ENCODE measurements at regions not wholly inside any gene's neighbourhood (a gene's known extent, or its start where the extent isn't known, plus 50 kb on each side); places are given as distances from the start of the nearest gene placed in this dataset.

DNA sequence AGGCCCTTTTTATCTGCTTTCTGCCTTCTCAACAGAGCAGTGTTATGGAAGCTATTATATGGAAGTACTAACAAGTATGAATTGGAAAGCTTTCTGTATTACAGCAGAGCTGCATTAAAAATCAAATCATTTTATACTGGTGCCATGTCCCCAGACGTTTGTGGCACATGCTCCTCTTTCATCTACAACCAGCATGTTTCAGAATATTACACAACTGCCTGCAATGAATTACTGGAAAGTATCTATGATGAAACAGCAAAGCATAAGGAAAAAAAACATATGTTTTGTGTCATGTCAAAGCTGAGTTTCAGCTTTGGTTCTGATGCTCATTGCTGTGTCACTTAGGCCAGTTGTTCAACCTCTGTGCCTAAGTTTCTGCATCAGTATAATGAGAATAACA lies 576.8 kb downstream of the GBA3 start:
- intact Hi-C loops (cut with DNase I): no loop called here
- H3K36me3 ChIP-seq (replicated peaks in 1 of 2): no peaks in the 10 kb centered on the region
- WGBS, 4 donors: 22 to 35% (median 28%) methylated on average over 1 of the region's 1 CpG
- no peak overlapping the region for H3K4me3 ChIP-seq
- no peaks in the 10 kb centered on the region for H3K4me1 ChIP-seq (replicated peaks in 1 of 2)
- H3K27ac ChIP-seq: no peak overlapping the region
- DNase-seq: no peak
- H3K27me3 ChIP-seq: no peaks in the 10 kb centered on the region
- no peaks in the 10 kb centered on the region for H3K9me3 ChIP-seq (replicated peaks in 1 of 3)
- TF ChIP-seq, protein P1, sequence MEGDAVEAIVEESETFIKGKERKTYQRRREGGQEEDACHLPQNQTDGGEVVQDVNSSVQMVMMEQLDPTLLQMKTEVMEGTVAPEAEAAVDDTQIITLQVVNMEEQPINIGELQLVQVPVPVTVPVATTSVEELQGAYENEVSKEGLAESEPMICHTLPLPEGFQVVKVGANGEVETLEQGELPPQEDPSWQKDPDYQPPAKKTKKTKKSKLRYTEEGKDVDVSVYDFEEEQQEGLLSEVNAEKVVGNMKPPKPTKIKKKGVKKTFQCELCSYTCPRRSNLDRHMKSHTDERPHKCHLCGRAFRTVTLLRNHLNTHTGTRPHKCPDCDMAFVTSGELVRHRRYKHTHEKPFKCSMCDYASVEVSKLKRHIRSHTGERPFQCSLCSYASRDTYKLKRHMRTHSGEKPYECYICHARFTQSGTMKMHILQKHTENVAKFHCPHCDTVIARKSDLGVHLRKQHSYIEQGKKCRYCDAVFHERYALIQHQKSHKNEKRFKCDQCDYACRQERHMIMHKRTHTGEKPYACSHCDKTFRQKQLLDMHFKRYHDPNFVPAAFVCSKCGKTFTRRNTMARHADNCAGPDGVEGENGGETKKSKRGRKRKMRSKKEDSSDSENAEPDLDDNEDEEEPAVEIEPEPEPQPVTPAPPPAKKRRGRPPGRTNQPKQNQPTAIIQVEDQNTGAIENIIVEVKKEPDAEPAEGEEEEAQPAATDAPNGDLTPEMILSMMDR (IDR thresholded peaks at IDR 0.05): no peak
- TF ChIP-seq POLR2A (IDR thresholded peaks at IDR 0.05): no peak

DNA sequence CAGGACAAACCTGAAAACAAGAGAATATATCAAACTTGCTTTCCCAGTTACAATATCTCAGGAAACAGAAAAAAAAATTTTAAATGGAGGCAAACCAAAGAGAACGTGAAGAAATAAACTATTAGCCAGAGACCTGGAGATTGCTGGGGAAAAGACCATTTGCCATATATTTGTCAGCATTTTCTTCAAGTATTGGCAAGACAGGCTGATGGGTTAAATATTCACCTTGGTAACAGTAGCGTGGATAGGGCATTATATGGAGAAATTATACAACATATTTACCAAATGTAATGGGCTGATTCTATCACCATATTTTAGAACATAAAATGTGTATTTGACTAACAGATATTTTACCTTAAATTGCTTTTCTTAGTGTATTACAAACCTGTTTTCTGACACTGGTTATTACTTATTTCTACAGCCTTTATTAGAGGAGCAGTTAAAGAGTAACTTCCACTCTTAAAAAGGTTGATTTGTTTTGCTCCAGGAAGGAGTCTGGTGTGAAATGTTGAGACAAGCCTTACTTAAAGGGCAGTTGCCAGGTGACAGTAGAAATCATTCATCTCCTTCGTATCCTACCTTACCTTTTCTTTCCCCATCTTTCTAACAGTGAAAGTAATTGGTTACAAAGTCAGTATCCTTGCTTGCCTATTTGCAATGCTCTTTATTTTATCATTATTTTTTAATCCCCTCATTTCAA lies 575.5 kb downstream of the GBA3 start:
- Histone ChIP-seq H3K36me3 (replicated peaks in 1 of 2) (no peaks in the 10 kb centered on the region), H3K4me1 (replicated peaks in 1 of 2) (no peaks in the 10 kb centered on the region), H3K27me3 (no peaks in the 10 kb centered on the region), H3K27ac (no peak overlapping the region), H3K9me3 (replicated peaks in 1 of 3) (no peaks in the 10 kb centered on the region), H3K4me3 (no peak overlapping the region)
- DNase-seq: no peak
- 66 to 81% (median 75%) methylated on average over 3 of the region's 3 CpGs for WGBS, 4 donors
- intact Hi-C loops (cut with DNase I): no loop called here
- TF ChIP-seq, protein P1 (IDR thresholded peaks at IDR 0.05): no peak
- no peak for TF ChIP-seq POLR2A (IDR thresholded peaks at IDR 0.05)

DNA sequence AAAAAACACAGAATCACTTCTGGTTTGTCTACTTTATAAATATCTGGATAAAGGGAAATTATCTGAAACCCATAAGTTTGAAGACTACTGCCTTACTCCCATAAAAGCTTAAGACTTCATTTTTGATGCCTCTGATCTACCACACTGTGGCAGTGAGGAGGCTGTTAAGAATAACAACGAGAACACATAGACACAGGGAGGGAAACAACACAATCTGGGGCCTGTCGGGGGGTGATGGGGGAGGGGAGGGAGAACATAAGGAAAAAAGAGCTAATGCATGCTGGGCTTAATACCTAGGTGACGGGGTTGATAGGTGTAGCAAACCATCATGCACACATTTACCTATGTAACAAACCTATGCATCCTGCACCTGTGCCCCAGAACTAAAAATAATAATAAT lies 573.7 kb downstream of the GBA3 start:
- Histone ChIP-seq H3K36me3 (replicated peaks in 1 of 2) (no peaks in the 10 kb centered on the region), H3K27me3 (no peaks in the 10 kb centered on the region), H3K9me3 (replicated peaks in 1 of 3) (no peaks in the 10 kb centered on the region), H3K4me3 (no peak overlapping the region), H3K4me1 (replicated peaks in 1 of 2) (no peaks in the 10 kb centered on the region), H3K27ac (no peak overlapping the region)
- WGBS, 4 donors: 60 to 65% (median 63%) methylated on average over 3 of the region's 3 CpGs
- intact Hi-C loops (cut with DNase I): no loop called here
- no peak for TF ChIP-seq POLR2A (IDR thresholded peaks at IDR 0.05)
- TF ChIP-seq, protein P1 (IDR thresholded peaks at IDR 0.05): no peak
- no peak for DNase-seq

DNA sequence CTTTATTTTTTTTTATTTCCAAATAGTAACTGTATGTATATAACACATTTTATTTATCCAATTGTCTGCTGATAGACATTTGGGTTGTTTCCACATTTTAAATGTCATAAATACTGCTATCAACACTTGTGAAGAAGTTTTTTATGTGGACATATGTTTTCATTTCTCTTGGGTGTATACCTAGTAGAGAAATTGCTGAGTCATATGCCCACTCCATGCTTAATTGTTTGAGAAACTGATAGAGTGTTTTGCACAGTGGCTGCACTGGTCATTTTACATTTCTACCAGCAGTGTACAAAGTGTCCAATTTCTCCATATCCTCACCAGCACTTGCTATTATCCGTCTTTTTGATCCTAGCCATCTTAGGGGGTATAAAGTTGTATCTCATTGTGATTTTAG lies 567.8 kb downstream of the GBA3 start:
- intact Hi-C loops (cut with DNase I): no loop called here
- TF ChIP-seq, protein P1 (IDR thresholded peaks at IDR 0.05): no peak
- no peak for TF ChIP-seq POLR2A (IDR thresholded peaks at IDR 0.05)
- no peaks in the 10 kb centered on the region for H3K9me3 ChIP-seq (replicated peaks in 1 of 3)
- no peak overlapping the region for H3K27ac ChIP-seq
- 90 to 98% (median 91%) methylated on average over 1 of the region's 1 CpG for WGBS, 4 donors
- no peak overlapping the region for H3K4me3 ChIP-seq
- DNase-seq: no peak
- H3K27me3 ChIP-seq: no peaks in the 10 kb centered on the region
- no peaks in the 10 kb centered on the region for H3K36me3 ChIP-seq (replicated peaks in 1 of 2)
- H3K4me1 ChIP-seq (replicated peaks in 1 of 2): no peaks in the 10 kb centered on the region
